Fibroblast of the conjunctiva (primary cell): ENCODE measurements at regions not wholly inside any gene's neighbourhood (a gene's known extent, or its start where the extent isn't known, plus 50 kb on each side); places are given as distances from the start of the nearest gene placed in this dataset.
"Not testable (repeated sequence)": the region's sequence is repeated elsewhere in the genome, so short reads cannot be mapped to it uniquely, and the experiment has no call there.

Experiments
- DNase-seq: peaks from one replicate; pipeline ENCODE4 v3.0.0-alpha.2; 2010; ENCODE audit warnings: low read depth

DNA sequence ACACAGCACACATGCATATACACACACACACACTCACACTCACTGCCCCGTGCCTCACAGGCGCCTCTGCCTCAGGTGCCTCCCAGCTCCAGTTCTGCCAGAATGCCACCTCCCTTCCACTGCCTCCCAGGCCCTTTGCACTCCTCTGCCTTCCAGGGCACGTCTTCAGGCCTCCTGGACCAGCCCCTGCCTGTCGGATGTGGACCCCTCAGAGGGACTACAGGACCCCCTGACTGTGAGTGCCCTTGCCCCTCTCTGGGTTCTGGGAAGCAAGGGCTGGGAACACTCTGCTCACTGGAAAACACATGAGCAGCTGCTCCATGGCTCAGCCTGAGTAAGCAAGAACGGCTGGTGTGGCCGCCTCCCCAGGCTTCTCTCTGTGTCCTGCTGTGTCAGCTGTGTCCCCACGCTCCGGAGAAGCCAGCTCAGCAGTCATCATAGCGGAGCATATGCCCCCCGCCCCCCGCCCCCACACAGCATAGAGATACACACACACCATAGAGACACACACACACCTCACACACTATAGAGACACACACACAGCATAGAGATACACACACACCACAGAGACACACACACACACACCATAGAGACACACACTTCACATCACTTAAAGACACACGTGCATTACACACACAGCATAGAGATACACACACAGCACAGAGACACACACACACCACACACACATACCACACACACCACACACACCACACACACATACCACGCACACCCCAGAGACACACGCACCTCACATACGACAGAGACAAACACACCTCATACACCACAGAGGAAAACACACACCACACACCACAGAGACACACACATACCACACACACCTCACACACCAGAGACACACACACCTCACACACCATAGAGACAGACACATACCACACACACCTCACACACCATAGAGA is 271.3 kb downstream of the CYRIA start:
- DNase-seq, result no peak

DNA sequence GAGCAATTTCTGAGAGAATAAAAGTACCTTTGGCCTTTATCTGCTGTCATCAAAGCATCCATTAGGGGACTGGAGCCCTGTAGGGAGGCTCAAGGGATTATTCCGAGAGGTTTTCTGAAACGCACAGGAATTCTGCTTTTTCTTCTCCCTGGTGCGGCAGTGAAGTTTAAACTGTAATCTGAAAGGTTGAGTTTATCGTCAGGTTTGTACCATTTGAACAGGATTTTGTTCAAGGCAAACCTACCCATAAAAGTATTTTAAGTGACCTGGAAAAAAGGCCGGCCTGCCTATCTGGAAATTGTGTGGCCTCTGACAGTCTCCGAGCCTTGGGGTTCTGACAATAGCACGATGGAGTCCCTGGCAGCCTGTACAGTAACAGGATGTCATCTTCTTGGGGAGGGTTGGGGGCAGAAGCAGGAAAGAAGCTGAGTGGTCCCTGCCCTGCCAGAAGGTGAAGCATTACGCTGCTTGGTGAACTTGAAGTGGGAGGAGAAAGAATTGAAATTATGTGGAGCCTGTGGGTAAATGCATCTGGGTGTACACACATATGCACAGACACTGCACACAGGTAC is 272.0 kb downstream of the CYRIA start:
- no peak for DNase-seq

GRCh38 chr2:16392647-16393499 is 272.8 kb downstream of the CYRIA start:
- DNase-seq, result no peak

DNA sequence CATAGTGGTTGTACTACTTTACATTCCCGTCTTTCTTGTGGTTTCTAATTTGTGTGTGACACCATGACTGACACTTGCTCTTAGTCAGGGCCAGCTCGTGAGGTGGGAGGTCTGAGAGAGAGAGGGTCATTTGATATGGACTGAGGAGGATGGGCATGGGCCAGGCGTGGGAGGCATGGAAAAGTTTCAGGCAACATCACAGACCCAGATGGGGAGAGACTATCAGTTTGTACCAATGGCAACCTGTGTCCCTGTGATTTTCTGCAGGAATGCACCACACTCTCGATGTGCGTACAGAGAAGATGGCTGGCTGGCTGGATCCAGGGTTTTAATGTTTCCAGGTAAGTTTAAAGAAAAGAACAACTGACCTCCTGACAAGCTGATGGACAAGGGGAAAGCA is 273.6 kb downstream of the CYRIA start:
- DNase-seq, result no peak

GRCh38 chr2:16390561-16390960 is 275.1 kb downstream of the CYRIA start:
- no peak for DNase-seq

- no peak for DNase-seq
Measured at GRCh38 chr2:16389611-16390010, 276.0 kb downstream of the CYRIA start.

GRCh38 chr2:16388199-16388830 is 277.3 kb downstream of the CYRIA start:
- DNase-seq, result not testable (repeated sequence)

- no peak for DNase-seq
Measured at GRCh38 chr2:16387461-16387984, 278.1 kb downstream of the CYRIA start.

GRCh38 chr2:16386431-16386830 is 279.2 kb downstream of the CYRIA start:
- no peak for DNase-seq

DNA sequence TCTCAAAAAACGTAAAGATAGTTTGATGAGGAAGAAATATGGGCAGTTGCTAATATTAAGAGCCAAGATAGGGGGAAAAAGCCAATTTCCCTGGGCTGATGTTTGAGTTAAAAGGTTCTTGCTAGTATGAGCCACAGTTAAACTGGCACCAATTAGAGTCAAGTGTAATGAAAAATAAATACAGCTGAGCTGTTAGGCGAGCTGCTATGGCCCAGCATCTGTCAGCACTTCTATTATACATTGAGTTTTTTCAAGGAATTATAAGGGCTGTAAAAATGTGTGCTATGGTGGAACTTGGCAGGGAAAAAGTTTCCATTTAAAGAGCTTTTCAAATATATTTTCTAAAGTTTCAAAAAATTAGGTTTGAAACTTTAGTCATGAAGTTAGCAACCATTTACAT is 279.6 kb downstream of the CYRIA start:
- no peak for DNase-seq

DNA sequence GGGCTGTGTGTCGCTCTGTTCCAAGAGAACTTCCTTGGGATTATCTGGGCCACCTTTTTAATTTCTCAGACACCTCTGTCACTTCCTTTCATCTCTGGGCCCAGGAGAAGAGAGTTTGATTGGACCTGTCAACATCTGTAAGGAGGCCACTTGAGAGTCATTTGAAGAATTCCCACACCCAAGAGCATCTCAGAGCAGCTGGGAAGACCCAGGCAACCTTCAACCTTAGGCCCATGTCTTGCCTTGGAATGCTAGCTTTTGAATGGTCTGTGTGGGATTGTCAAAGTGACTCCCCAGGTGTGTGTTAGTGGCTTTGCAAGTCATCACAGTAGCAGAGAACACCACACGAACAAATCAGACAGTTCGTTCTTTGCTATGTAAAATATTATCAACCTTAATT is 280.3 kb downstream of the CYRIA start:
- DNase-seq, result no peak

GRCh38 chr2:16383411-16383810 is 282.2 kb downstream of the CYRIA start:
- DNase-seq, result no peak

DNA sequence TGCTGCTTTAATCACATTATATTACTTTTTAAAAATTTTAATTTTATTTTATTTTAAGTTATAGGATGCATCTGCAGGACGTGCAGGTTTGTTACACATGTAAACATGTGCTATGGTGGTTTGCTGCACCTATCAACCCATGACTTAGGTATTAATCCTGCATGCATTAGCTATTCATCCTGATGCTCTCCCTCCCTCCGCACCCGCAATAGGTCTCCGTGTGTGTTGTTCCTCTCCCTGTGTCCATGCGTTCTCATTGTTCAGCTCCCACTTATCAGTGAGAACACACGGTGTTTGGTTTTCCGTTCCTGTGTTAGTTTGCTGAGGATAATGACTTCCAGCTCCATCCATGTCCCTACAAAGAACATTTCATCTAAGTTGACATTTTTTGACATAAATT is 283.2 kb downstream of the CYRIA start:
- DNase-seq, result no peak

DNA sequence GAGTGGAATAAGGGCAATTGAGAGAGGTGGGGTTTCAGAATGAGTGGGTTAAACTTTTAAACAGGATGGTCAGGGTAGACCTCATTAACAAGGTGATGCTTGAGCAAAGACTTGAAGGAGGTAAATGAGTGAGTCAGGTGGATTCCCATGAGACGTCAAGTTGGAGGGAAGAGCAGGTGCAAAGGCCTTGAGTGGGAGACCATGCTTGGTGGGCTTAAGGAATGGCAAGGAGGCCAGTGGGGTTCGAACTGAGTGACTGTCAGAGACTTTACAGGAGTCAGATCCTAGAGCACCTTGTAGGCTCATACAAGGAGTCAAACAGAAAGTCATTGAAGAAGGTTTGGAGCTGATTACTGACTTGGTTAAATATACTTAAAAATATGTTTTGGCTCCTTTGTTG is 284.1 kb downstream of the CYRIA start:
- no peak for DNase-seq

DNA sequence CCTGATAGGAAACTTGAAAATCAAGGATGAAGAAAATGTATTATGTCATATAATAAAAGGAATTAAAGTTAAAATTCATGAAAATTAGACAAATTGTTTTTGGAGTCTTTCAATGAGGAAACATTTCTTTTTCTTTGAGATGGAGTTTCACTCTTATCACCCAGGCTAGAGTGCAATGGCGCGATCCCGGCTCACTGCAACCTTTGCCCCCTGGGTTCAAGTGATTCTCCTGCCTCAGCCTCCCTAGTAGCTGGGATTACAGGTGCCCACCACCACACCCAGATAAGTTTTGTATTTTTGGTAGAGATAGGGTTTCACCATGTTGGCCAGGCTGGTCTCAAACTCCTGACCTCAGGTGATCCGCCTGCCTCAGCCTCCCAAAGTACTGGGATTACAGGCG is 285.7 kb downstream of the CYRIA start:
- not testable (repeated sequence) for DNase-seq

DNA sequence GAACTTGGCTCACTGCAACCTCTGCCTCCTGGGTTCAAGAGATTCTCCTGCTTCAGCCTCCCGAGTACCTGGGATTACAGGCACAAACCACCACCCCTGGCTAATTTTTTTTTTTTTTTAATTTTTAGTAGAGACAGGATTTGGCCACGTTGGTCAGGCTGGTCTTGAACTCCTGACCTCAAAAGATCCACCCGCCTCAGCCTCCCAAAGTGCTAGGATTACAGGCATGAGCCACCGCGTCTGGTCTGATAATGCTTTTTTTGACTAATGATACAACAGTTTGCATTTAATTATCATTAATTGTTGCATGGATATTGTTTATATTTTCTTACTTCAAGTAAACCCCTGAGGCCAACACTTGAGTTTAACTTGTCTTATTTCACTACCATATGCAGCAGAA is 286.6 kb downstream of the CYRIA start:
- DNase-seq, result not testable (repeated sequence)

- DNase-seq, result no peak
Measured at GRCh38 chr2:16378031-16378430, 287.6 kb downstream of the CYRIA start.

GRCh38 chr2:16375981-16376380 is 289.7 kb downstream of the CYRIA start:
- DNase-seq, result no peak

DNA sequence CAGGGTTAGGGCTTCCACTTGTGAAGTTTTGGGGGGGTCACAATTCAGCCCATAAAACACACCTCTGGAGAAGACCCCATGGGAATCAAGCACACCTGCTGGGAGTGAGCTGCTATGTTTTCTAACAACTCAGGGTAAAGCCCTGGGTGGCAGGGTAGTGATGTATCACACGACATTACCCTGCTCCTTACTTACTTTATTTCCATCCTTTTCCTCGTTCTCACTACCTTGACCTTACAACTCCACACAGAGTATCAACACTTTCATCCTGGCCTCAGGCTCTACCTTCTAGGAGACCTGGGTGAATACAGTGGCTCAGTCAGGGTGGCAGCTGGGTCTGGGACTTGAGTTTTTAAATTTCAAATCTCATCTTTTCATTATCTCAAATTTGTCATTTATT is 290.3 kb downstream of the CYRIA start:
- DNase-seq, result no peak

- DNase-seq, result no peak
Measured at GRCh38 chr2:16374671-16375070, 291.0 kb downstream of the CYRIA start.

DNA sequence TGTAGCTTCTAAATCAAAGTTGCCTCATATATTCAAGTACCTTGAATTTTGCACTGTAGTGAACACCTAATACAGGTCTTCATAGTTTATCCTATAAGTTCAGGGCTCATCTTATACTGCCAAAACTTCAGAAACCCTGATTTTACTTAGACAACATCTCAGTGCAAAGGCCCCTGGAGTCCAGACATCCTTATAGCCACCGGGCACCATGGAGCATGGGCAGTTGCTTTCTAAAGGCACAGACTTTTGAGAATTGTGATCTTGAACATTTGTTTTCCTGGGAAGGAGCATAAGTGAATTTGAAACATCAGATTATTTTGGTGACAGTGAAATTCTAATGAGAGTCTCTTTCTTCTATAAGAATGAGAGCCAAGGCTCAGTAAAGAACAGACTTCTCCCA is 292.3 kb downstream of the CYRIA start:
- DNase-seq, result no peak

GRCh38 chr2:16371751-16372150 is 293.9 kb downstream of the CYRIA start:
- DNase-seq, result no peak
